AG09309 (cell line): ENCODE measurements at regions not wholly inside any gene's neighbourhood (a gene's known extent, or its start where the extent isn't known, plus 50 kb on each side); places are given as distances from the start of the nearest gene placed in this dataset.

Experiments
- DNase-seq: peaks from one replicate; pipeline ENCODE4 v3.0.0-alpha.2; 2010; ENCODE audit warnings: low read depth
- H3K4me3 ChIP-seq: 2 replicates; pipeline ENCODE4 v1.5.1; 2011; ENCODE audit warnings: mild to moderate bottlenecking, low read depth, low read length, moderate library complexity; ENCODE audit not compliant: control insufficient read depth
- CTCF ChIP-seq: IDR thresholded peaks from 2 replicates; pipeline ENCODE4 v1.5.1; 2011; ENCODE audit warnings: mild to moderate bottlenecking, low read depth, low read length, inconsistent platforms; ENCODE audit not compliant: insufficient read depth, control insufficient read depth; ENCODE audit errors: missing control alignments

GRCh38 chr2:210954386-210954907 lies 398.0 kb downstream of the CPS1 start:
- DNase-seq = no peak
- no peak overlapping the region for H3K4me3 ChIP-seq
- TF ChIP-seq CTCF = no peak

- TF ChIP-seq CTCF = no peak
- no peak for DNase-seq
- H3K4me3 ChIP-seq = no peak overlapping the region
These were observed 399.2 kb downstream of the CPS1 start for GRCh38 chr2:210955591-210955990.

- no peak overlapping the region for H3K4me3 ChIP-seq
- no peak for DNase-seq
- TF ChIP-seq CTCF = no peak
These were observed 399.7 kb downstream of the CPS1 start for GRCh38 chr2:210956101-210956500.

GRCh38 chr2:210961249-210961648 lies 404.9 kb downstream of the CPS1 start:
- no peak for TF ChIP-seq CTCF

GRCh38 chr2:210963386-210963785 lies 407.0 kb downstream of the CPS1 start:
- TF ChIP-seq CTCF = no peak
- H3K4me3 ChIP-seq = no peak overlapping the region
- no peak for DNase-seq

More at GRCh38 chr2:210961249-210961648, 404.9 kb downstream of the CPS1 start:
- no peak overlapping the region for H3K4me3 ChIP-seq
- no peak for DNase-seq

- DNase-seq = no peak
- no peak overlapping the region for H3K4me3 ChIP-seq
- TF ChIP-seq CTCF = no peak
These were observed 407.9 kb downstream of the CPS1 start for GRCh38 chr2:210964141-210964764.
